Mucosa of stomach (tissue), 1 donor: ENCODE measurements at regions not wholly inside any gene's neighbourhood (a gene's known extent, or its start where the extent isn't known, plus 50 kb on each side); places are given as distances from the start of the nearest gene placed in this dataset.
"Not testable (repeated sequence)": the region's sequence is repeated elsewhere in the genome, so short reads cannot be mapped to it uniquely, and the experiment has no call there.

Source experiments
- H3K27me3 ChIP-seq: one replicate; pipeline ENCODE4 v1.7.0; 2013; ENCODE audit warnings: mild to moderate bottlenecking, low read length; ENCODE audit not compliant: control insufficient read depth, insufficient read depth
- H3K36me3 ChIP-seq: one replicate; pipeline ENCODE4 v1.7.0; 2013; ENCODE audit warnings: low read length; ENCODE audit not compliant: control insufficient read depth, insufficient read depth
- H3K4me1 ChIP-seq: one replicate; pipeline ENCODE4 v1.7.0; 2013; ENCODE audit warnings: mild to moderate bottlenecking, low read length; ENCODE audit not compliant: control insufficient read depth, insufficient read depth
- H3K4me3 ChIP-seq: one replicate; pipeline ENCODE4 v1.7.0; 2013; ENCODE audit warnings: low read length
- H3K9ac ChIP-seq: one replicate; pipeline ENCODE4 v1.7.0; 2013; ENCODE audit warnings: mild to moderate bottlenecking, low read length, moderate library complexity
- H3K9me3 ChIP-seq: one replicate; pipeline ENCODE4 v1.7.0; 2013; ENCODE audit warnings: mild to moderate bottlenecking, low read length, moderate library complexity; ENCODE audit not compliant: control insufficient read depth
- donor health status: Pancreatic carcinoma.

DNA sequence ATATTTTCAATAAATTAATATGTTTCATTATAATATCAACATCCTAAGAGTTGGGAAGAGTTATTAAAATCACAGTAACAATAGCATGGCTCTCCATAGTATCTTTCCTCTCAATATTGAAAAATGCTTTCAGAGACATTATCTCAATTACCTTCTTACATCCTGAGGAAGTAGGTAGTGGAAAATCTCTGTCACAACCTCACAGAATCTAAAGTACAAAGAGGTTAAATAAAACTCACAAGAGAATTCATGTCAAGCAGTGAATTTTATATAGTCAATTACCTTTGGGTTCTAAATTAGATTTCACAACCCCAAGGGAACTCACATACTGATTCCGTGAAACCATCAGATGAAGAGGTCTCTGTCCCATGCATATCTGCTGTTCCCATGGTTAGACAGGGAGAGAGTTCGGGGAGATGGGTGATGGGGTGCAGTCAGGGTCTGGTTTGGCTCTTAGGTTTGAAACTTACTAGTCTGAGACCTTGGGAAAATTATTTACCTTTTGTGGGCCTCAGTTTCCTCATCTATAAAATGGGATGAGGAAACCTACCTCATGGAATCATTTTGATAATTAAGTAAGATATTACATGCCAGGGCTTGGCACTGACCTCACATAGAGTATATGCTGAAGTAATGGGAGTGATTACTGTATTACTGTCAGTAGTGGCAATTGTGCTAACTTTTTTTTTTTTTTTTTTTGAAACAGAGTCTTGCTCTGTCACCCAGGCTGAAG lies 74.0 kb upstream of the SNX9 start:
- no peaks in the 10 kb centered on the region for H3K9me3 ChIP-seq
- no peaks in the 10 kb centered on the region for H3K27me3 ChIP-seq
- peaks cover 9% of the 10 kb centered on the region for H3K4me1 ChIP-seq
- no peaks in the 10 kb centered on the region for H3K36me3 ChIP-seq
- H3K9ac ChIP-seq = no peak overlapping the region
- no peak overlapping the region for H3K4me3 ChIP-seq

DNA sequence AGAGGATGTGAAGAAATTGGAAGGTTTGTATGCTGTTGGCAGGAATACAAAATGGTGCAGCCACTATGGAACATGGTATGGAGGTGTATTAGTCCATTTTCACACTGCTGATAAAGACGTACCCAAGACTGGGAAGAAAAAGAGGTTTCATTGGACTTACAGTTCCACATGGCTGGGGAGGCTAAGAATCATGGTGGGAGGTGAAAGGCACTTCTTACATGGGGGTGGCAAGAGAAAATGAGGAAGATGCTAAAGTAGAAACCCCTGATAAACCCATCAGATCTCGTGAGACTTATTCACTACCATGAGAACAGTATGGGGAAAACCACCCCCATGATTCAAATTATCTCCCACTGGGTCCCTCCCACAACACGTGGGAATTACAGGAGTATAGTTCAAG lies 72.1 kb upstream of the SNX9 start:
- not testable (repeated sequence) for H3K9me3 ChIP-seq, H3K36me3 ChIP-seq, H3K4me3 ChIP-seq, H3K4me1 ChIP-seq, H3K9ac ChIP-seq, H3K27me3 ChIP-seq

DNA sequence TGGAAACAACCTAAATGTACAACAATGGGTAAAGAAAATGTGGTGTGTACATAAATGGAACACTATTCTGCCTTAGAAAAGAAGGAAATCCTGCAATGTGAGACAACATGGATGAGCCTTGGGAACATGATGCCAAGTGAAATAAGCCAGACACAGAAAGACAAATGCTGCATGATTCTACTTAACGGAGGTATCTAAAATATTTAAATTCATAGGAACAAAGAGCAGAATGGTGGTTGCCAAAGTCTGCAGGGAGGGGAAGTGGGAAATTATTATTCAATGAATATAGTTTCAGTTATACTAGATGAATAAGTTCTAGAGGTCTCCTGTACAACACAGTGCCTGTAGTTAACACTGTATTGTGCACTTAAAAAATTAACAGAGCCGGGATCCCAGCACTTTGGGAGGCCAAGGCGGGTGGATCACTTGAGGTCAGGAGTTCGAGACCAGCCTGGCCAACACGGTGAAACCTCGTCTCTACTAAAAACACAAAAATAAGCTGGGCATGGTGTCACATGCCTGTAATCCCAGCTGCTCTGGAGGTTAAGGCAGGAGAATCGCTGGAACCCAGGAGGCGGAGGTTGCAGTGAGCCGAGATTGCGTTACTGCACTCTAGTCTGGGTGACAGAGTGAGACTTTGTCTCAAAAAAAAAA lies 71.4 kb upstream of the SNX9 start:
- Histone ChIP-seq H3K27me3 (no peaks in the 10 kb centered on the region), H3K9me3 (no peaks in the 10 kb centered on the region), H3K9ac (no peak overlapping the region), H3K4me1 (peaks cover 6% of the 10 kb centered on the region), H3K36me3 (no peaks in the 10 kb centered on the region), H3K4me3 (no peak overlapping the region)

DNA sequence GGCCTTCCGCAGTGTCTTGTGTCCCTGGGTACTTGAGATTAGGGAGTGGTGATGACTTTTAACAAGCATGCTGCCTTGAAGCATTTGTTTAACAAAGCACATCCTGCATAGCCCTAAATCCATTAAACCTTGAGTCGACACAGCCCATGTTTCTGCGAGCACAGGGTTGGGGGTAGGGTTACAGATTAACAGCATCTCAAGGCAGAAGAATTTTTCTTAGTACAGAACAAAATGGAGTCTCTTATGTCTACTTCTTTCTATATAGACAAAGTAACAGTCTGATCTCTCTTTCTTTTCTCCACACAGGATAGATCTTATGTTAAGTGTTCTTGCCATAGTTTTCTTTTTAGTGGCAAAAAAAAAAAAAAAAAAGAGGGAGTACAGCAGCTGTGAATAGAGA lies 70.2 kb upstream of the SNX9 start:
- not testable (repeated sequence) for H3K9ac ChIP-seq, H3K27me3 ChIP-seq, H3K4me1 ChIP-seq

DNA sequence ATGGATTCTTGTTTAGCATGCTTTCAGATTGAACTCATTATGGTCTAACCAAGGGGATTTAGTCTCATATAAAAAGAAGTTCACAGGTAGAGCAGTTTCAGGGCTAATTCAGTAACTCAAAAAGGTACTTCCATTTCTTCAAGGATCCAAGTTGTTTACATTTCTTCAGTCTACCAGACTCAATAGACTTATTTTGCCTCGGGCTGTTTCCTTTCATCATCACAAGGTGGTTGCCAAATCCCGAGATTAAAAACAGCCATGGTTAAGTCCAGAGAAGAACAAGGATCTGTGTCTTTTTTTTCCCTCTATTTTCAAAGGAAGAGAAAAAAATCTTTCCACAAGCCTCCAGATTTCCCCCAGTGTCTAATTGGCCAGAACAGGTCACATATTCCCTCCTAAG lies 69.8 kb upstream of the SNX9 start:
- no peaks in the 10 kb centered on the region for H3K9me3 ChIP-seq
- H3K27me3 ChIP-seq = no peaks in the 10 kb centered on the region
- no peak overlapping the region for H3K4me3 ChIP-seq
- no peak overlapping the region for H3K9ac ChIP-seq
- H3K36me3 ChIP-seq = no peaks in the 10 kb centered on the region
- H3K4me1 ChIP-seq = peaks cover 9% of the 10 kb centered on the region

More for the DNA sequence above, 70.2 kb upstream of the SNX9 start:
- H3K4me3 ChIP-seq, H3K36me3 ChIP-seq, H3K9me3 ChIP-seq: not testable (repeated sequence)

DNA sequence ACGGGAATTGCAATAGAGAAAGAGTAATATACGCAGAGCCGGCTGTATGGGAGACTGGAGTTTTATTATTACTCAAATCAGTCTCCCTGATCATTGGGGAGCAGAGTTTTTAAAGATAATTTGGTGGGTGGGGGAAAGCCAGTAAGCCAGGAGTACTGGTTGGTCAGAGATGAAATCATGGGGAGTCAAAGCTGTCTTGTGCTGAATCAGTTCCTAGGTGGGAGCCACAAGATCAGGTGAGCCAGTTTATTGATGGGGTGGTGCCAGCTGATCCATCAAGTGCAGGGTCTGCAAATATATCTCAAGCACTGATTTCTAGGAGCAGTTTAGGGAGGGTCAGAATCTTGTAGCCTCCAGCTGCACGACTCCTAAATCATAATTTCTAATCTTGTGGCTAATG lies 69.2 kb upstream of the SNX9 start:
- H3K4me3 ChIP-seq, H3K9me3 ChIP-seq, H3K27me3 ChIP-seq, H3K36me3 ChIP-seq, H3K9ac ChIP-seq: not testable (repeated sequence)
- H3K4me1 ChIP-seq = peaks cover 12% of the 10 kb centered on the region

DNA sequence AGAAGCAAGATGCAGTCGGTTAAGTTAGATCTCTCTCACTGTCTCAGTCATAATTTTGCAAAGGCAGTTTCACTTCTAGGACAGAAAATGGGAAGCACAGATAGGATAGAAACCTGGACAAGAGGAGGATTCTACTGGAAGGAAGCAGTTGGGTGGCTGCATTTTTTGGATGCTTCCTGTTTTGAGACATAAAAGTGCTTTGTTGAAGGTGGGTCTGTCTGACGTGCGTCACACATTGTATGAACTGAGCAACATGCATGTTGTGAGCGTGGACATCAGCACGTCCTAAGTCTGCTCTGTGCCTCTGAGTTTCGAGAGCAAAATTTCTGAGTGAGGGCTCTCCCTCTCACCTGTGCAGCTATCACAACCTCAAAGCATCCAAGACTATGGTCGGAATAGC lies 68.7 kb upstream of the SNX9 start:
- Histone ChIP-seq H3K4me1 (peaks cover 13% of the 10 kb centered on the region), H3K4me3 (no peak overlapping the region), H3K9me3 (no peaks in the 10 kb centered on the region), H3K36me3 (no peaks in the 10 kb centered on the region), H3K9ac (no peak overlapping the region), H3K27me3 (no peaks in the 10 kb centered on the region)

DNA sequence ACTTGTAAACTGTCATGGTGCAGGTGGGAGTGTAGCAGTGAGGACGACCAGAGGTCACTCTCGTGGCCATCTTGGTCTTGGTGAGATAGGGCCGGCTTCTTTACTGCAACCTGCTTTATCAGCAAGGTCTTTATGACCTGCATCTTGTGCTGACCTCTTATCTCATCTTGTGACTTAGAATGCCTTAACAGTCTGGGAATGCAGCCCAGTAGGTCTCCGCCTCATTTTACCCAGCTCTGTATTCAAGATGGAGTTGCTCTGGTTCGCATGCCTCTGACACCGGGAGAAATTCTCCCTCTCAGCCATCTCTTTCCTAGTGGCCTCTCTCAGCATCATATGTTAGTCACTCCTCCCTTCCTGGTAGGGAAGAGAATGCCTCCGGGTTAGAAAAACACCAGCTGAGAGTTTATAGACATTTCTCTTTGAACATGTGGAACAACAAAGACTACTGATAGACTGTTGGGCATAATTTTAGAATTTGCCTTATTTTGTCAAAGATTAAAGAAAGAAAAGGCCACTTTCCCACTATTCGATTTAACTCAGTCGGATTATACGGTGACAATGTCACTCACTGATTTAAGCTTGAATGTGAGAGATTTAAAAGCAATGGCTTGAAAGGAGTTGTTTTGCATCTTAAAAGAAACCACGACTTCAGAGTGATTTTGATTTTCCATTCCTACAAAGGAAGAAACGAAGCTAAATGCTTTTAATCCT lies 67.9 kb upstream of the SNX9 start:
- H3K4me3 ChIP-seq = no peak overlapping the region
- no peak overlapping the region for H3K9ac ChIP-seq
- H3K27me3 ChIP-seq = no peaks in the 10 kb centered on the region
- no peaks in the 10 kb centered on the region for H3K36me3 ChIP-seq
- H3K4me1 ChIP-seq = peaks cover 17% of the 10 kb centered on the region
- no peaks in the 10 kb centered on the region for H3K9me3 ChIP-seq

DNA sequence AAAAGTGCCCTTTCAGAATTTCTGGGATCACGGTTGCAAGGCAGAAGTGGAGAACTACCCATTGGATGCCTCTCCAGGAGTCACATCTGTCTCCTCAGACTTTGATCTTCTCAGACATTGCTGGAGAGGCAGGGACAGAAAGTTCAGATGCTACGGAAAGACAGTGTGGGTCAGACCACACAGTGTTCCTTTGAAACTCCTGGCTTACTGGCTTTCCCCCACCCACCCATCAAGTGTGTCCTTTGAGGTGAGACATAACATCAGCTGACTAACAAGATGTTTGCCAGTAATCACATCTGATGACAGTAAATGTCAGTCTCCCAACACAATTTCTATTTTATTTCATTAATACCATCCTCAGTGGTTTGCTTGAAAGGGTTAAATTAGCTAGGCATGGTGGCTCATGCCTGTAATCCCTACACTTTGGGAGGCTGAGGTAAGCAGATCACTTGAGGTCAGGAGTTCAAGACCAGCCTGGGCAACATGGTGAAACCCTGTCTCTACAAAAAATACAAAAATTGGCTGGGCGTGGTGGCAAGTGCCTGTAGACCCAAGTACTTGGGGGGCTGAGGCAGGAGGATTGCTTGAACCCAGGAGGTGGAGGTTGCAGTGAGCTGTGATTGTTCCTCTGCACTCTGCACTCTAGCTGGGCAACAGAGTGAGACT lies 67.2 kb upstream of the SNX9 start:
- Histone ChIP-seq H3K4me1 (peaks cover 24% of the 10 kb centered on the region), H3K27me3 (no peaks in the 10 kb centered on the region), H3K4me3 (no peak overlapping the region), H3K36me3 (no peaks in the 10 kb centered on the region), H3K9me3 (no peaks in the 10 kb centered on the region), H3K9ac (no peak overlapping the region)

DNA sequence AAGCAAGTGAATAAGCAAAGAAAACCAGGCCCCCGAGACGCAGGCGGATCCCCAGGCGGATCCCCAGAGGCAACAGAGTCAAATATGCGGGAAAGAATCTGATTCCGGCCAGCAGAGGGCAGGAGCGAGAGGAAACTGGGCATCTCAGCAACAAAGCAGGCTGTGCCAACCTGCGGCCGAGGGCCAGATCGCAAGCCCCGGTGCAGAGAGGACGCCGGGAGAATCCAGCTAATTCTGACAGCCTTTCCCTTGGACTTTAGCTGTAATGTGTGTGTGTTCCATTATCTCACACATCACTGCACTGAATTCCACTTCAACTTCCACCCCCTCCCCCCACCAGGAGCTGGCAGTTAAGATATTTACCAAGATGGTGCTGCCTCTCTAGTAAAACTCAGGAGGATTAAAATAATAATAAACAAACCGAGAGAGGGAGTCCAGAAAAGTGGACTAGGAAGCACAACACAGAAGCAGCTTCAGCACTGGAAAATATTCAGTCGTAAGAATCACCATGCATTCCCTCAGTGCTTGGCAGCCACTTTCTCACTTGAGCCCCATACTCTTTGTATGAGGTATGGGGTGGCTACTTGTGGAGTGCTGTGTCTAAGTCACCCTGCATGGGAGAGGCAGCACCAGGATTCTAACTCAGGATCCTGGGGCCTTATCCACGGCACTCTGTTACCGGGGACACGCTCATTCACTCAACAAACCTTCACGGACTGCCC lies 66.2 kb upstream of the SNX9 start:
- Histone ChIP-seq H3K4me3 (no peak overlapping the region), H3K9me3 (no peaks in the 10 kb centered on the region), H3K36me3 (no peaks in the 10 kb centered on the region), H3K27me3 (no peaks in the 10 kb centered on the region), H3K9ac (no peak overlapping the region), H3K4me1 (peaks cover 33% of the 10 kb centered on the region)

DNA sequence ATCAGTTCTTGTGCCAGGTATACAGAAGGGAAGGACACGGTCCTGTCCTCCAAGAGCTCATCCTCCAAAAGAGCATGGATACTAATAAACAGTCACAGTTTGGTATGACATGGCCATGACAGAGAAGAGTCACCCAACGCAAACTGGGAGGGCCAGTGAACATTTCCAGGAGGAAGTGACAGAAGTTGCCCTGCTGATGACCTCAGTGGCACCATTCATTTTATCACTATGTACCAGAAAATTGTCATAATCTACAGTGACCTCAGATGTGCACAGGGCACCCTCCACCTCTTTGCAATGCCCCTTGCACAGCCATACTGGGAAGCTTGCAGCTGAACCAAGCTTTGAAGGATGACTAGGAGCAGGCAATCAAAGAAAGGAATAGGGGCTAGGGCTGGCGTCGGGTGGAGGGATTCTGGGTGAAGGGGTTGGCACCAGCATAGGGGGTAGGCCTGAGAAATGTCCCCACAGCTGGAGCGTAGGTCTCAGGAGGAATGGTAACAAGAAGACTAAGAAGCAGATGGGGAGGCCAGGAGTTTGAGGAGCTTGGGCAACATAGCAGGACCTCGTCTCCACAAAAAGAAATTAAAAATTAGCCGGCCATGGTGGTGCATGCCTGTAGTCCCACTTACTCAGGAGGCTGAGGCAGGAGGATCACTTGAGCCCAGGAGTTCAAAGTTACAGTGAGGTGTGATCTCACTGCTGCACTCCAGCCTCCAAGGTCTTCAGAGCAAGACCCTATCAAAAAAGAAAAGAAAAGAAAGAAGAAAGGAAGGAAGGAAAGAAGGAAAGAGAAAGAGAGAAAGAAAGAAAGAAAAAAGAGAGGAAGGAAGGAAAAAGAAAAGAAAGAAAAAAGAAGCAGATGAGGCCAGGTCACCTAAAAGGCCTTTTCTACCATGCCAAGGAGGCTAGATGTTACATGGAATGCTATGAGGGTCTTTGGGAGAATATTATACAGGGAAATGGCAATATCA lies 65.3 kb upstream of the SNX9 start:
- H3K27me3 ChIP-seq = no peaks in the 10 kb centered on the region
- no peak overlapping the region for H3K4me3 ChIP-seq
- H3K36me3 ChIP-seq = no peaks in the 10 kb centered on the region
- H3K9ac ChIP-seq = no peak overlapping the region
- no peaks in the 10 kb centered on the region for H3K9me3 ChIP-seq
- peaks cover 41% of the 10 kb centered on the region for H3K4me1 ChIP-seq
